ENCODE measurements at regions not wholly inside any gene's neighbourhood (a gene's known extent, or its start where the extent isn't known, plus 50 kb on each side); places are given as distances from the start of the nearest gene placed in this dataset.

DNA sequence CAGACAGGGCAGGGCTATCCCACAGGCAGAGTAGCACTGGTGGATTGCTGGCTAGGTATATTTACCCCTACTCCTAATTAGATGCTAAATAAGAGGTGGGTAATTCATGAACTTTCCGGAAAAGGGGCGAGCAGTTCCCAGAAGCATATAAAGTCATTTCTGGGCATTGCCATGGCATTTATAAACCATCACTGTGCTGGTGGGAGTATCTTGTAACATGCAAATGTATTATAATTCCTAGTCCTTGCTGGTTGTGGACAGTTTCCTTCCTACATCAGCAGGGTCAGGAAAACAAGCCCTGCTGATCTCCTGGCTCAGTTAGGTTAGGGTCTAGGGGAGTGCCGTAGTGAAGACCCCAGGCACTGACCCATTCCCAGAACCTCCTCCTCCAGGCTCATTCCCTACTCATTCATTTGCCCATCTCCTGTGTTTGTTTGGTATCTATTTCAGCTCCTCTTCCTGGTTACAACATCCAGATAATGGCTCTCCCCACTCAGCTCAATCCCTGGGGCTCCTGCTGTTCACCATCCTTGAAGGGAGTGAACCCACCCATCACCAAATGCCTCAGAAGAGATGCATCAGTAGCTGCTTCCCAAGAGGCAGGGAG lies 282.7 kb downstream of the SRBD1 start:
- no peak overlapping the region for H3K27ac ChIP-seq
- TF ChIP-seq POLR2AphosphoS5 (IDR thresholded peaks at IDR 0.05), result no peak
- TF ChIP-seq, protein P1, sequence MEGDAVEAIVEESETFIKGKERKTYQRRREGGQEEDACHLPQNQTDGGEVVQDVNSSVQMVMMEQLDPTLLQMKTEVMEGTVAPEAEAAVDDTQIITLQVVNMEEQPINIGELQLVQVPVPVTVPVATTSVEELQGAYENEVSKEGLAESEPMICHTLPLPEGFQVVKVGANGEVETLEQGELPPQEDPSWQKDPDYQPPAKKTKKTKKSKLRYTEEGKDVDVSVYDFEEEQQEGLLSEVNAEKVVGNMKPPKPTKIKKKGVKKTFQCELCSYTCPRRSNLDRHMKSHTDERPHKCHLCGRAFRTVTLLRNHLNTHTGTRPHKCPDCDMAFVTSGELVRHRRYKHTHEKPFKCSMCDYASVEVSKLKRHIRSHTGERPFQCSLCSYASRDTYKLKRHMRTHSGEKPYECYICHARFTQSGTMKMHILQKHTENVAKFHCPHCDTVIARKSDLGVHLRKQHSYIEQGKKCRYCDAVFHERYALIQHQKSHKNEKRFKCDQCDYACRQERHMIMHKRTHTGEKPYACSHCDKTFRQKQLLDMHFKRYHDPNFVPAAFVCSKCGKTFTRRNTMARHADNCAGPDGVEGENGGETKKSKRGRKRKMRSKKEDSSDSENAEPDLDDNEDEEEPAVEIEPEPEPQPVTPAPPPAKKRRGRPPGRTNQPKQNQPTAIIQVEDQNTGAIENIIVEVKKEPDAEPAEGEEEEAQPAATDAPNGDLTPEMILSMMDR (IDR thresholded peaks at IDR 0.05 in 8 of 11, conservative IDR thresholded peaks at IDR 0.05 in 3 of 11), result no peak
- TF ChIP-seq POLR2A (IDR thresholded peaks at IDR 0.05), result no peak
- no peak for DNase-seq
- no peaks in the 10 kb centered on the region for H3K4me1 ChIP-seq
- intact Hi-C loops (cut with DNase I; ENCODE audit: low total_unique reads), result no loop called here
- WGBS, 5 donors, result 74 to 91% (median 84%) methylated on average over 3 of the region's 3 CpGs
- H3K9me3 ChIP-seq, result peaks cover 0 to 10% (median 8%) of the 10 kb centered on the region in 8 donors
- no peak overlapping the region for H3K4me3 ChIP-seq
- no peaks in the 10 kb centered on the region for H3K36me3 ChIP-seq
- no peaks in the 10 kb centered on the region for H3K27me3 ChIP-seq (replicated peaks in 1 of 7)

DNA sequence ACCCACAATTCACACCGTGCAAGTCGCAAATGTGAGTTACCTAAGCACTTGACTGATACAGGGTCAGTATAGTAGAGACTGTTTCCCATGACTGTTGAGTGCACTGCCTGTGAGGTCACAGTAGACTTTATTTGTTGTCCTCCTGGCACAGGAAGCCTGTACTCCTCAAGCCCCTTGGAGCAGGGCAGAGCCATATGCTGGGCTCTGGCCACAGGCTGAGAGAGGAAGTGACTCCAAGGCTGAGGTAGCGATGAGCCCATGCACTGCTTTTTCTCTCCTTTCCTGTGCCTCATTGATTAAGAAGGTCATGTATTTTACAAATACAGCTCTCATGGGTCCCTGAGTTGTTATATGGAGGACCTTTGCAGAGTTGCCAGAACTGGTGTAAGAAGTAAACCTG lies 287.7 kb downstream of the SRBD1 start:
- intact Hi-C loops (cut with DNase I; ENCODE audit: low total_unique reads), result no loop called here
- WGBS, 5 donors, result 66 to 86% (median 77%) methylated on average over 3 of the region's 3 CpGs
- Histone ChIP-seq H3K4me3 (no peak overlapping the region), H3K27ac (no peak overlapping the region), H3K9me3 (peaks cover 0 to 13% (median 10%) of the 10 kb centered on the region in 8 donors), H3K27me3 (replicated peaks in 1 of 7) (no peaks in the 10 kb centered on the region), H3K4me1 (no peaks in the 10 kb centered on the region), H3K36me3 (no peaks in the 10 kb centered on the region)
- TF ChIP-seq, protein P1 (IDR thresholded peaks at IDR 0.05 in 8 of 11, conservative IDR thresholded peaks at IDR 0.05 in 3 of 11), result no peak
- TF ChIP-seq POLR2A (IDR thresholded peaks at IDR 0.05) (no peak), POLR2AphosphoS5 (IDR thresholded peaks at IDR 0.05) (no peak)
- no peak for DNase-seq

DNA sequence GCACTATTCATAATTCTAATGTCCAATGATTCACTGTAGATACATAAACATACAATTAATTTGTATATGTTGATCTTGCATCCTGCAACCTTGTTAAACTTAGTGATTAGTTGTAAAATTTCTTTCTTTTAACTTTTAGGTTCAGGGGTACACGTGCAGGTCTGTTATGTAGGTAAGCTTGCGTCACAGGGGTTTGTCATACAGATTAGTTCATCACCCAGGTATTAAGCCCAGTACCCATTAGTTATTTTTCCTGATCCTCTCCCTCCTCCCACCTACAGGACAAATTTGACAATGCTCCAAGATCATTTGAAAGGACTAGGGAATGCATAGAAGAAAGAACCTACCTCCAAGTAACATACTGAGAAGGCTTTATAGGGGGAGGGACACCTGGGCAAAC lies 290.1 kb downstream of the SRBD1 start:
- Histone ChIP-seq H3K36me3 (no peaks in the 10 kb centered on the region), H3K4me3 (no peak overlapping the region), H3K9me3 (peaks cover 0 to 13% (median 10%) of the 10 kb centered on the region in 8 donors), H3K4me1 (no peaks in the 10 kb centered on the region), H3K27me3 (replicated peaks in 1 of 7) (no peaks in the 10 kb centered on the region), H3K27ac (no peak overlapping the region)
- intact Hi-C loops (cut with DNase I; ENCODE audit: low total_unique reads), result no loop called here
- TF ChIP-seq, protein P1 (IDR thresholded peaks at IDR 0.05 in 8 of 11, conservative IDR thresholded peaks at IDR 0.05 in 3 of 11), result no peak
- TF ChIP-seq POLR2AphosphoS5 (IDR thresholded peaks at IDR 0.05) (no peak), POLR2A (IDR thresholded peaks at IDR 0.05) (no peak)
- 87 to 96% (median 92%) methylated on average over 2 of the region's 2 CpGs for WGBS, 5 donors
- DNase-seq, result no peak

DNA sequence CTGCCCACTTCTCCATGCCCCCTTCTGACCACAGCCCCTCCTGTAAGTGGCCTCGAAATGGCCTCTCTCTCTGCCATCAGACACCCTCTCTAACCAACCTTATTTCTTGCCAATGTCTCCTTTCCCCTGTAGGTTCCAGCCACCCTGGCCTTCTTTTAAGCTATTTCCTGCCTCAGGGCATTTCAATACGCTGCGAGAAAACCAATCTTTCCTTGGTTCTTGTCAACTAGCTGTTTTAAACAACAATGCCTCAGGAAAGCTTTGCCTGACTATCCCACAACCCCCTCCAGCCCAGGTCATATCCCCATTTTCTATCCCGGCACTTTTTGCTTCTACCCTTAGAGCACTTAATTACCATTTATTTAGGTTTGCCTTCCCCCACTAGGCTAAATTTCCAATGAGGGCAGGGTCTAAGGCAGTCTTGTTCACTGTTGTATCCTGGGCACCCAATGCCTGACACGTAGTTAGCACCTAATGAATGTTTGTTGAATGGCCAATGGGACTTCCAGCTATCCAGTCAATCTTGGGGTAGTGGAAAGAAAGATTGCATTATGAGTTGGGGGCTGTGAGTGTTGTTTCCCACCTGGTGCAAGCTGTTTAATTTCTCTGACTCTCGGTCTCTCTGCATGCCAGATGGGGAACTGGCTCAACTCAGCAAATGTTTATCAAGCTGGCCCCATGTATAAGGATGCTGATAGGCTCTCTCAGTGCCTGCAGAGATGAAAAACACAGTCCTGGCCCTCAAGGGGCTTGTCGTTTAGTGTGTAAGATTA lies 291.2 kb downstream of the SRBD1 start:
- 72 to 86% (median 80%) methylated on average over 7 of the region's 7 CpGs for WGBS, 5 donors
- TF ChIP-seq, protein P1 (IDR thresholded peaks at IDR 0.05 in 8 of 11, conservative IDR thresholded peaks at IDR 0.05 in 3 of 11), result no peak
- TF ChIP-seq POLR2AphosphoS5 (IDR thresholded peaks at IDR 0.05), result no peak
- no peak for TF ChIP-seq POLR2A (IDR thresholded peaks at IDR 0.05)
- Histone ChIP-seq H3K27ac (no peak overlapping the region), H3K36me3 (no peaks in the 10 kb centered on the region), H3K4me1 (no peaks in the 10 kb centered on the region), H3K4me3 (no peak overlapping the region), H3K27me3 (replicated peaks in 1 of 7) (no peaks in the 10 kb centered on the region), H3K9me3 (peaks cover 0 to 13% (median 10%) of the 10 kb centered on the region in 8 donors)
- intact Hi-C loops (cut with DNase I; ENCODE audit: low total_unique reads), result no loop called here
- DNase-seq, result no peak

Measured in spleen (tissue), 11 donors.